ENCODE measurements at regions not wholly inside any gene's neighbourhood (a gene's known extent, or its start where the extent isn't known, plus 50 kb on each side); places are given as distances from the start of the nearest gene placed in this dataset.

DNA sequence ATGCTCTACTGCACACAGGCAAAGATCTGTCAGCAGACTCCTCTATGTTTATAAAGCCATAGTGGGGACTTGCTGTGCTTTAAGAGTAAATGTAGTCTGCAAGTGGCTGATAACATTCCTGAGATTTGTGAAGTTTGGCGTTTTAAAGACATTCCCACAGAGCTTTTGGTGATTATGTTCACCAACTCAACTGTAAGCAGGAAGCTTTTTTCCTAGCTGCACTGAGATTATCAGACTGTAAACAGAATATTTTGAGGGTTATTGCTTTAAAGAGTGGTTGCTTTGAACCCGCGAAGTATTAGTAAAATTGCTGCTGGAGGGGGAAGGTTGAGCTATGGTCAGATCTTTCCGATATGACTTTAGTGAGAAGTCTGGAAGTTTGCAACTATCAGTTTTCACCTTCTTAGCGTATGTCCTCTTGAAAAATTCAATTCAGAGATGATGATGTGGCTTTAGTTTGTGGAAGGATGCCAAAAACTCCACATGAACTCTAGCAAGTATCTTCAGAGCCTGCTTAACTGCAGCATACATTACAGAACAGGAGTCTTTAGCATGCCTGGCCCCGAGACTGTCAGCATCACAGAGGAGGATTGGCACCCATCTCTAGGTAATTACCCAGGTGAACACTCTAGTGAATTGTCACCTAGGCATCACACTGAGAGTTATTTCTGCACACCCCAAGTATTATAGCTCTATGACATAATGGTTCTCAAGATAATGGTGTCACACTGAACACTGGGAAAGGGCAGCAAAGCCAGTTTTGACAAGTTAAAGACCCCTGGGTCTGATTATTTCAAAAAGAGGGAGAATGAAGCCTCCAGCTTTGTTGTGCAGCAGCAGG lies 89.9 kb downstream of the MTNR1B start:
- Histone ChIP-seq H4K5ac (ENCODE audit: insufficient read length, low read depth, low read length) (no peak overlapping the region), H3T11ph (ENCODE audit: low read length) (no peak overlapping the region), H3K79me1 (ENCODE audit: insufficient read depth, low read depth, low read length, poor library complexity, severe bottlenecking) (no peaks in the 10 kb centered on the region), H3K18ac (ENCODE audit: insufficient read length, low read depth, low read length) (no peak overlapping the region), H2AK5ac (ENCODE audit: insufficient read length, low read length) (no peak overlapping the region), H2BK12ac (ENCODE audit: insufficient read length, low read depth, low read length) (no peak overlapping the region), H3K79me2 (ENCODE audit: insufficient read depth, low read length) (no peaks in the 10 kb centered on the region), H3K4ac (ENCODE audit: low read depth, low read length) (no peak overlapping the region), H4K91ac (ENCODE audit: insufficient read length, low read depth, low read length) (no peak overlapping the region), H3K4me2 (ENCODE audit: insufficient read depth, insufficient read length, low read length) (no peak overlapping the region), H3K4me1 (ENCODE audit: insufficient read depth, low read length) (no peaks in the 10 kb centered on the region; the same call in 1 of the 2 replicates), H4K8ac (replicated peaks; ENCODE audit: insufficient read length, low read depth, low read length) (no peak overlapping the region), H3K56ac (ENCODE audit: insufficient read length, low read depth, low read length) (no peak overlapping the region), H3K9ac (ENCODE audit: extremely low read depth, insufficient read length, low read length) (no peak overlapping the region), H3K27ac (ENCODE audit: insufficient read length, low read depth, low read length) (no peak overlapping the region), H2BK120ac (ENCODE audit: low read depth, low read length, poor library complexity, severe bottlenecking) (no peak overlapping the region), H4K20me1 (ENCODE audit: control insufficient read depth, insufficient read depth, insufficient read length) (no peaks in the 10 kb centered on the region), H2BK15ac (ENCODE audit: low read depth, low read length) (no peak overlapping the region), H3K23me2 (ENCODE audit: insufficient read length, low read depth, low read length, poor library complexity, severe bottlenecking) (no peaks in the 10 kb centered on the region), H3K14ac (ENCODE audit: insufficient read depth, low read length) (no peak overlapping the region), H2AFZ (ENCODE audit: low read length) (peak overlapping the region; percentile 32), H3K27me3 (ENCODE audit: insufficient read depth, low read length) (no peaks in the 10 kb centered on the region), H2BK5ac (ENCODE audit: insufficient read length, low read length) (no peak overlapping the region), H3K9me3 (ENCODE audit: control insufficient read depth, low read depth, low read length) (no peaks in the 10 kb centered on the region), H2BK20ac (ENCODE audit: low read depth, low read length, poor library complexity, severe bottlenecking) (no peak overlapping the region), H3K23ac (ENCODE audit: insufficient read length, low read depth, low read length) (no peak overlapping the region)
- peak overlapping the region in 1 of 3 experiments; percentile 17; a peak in 1 of 7 replicates for H3K27ac Mint-ChIP-seq
- H3K36me3 Mint-ChIP-seq (ENCODE audit: insufficient read depth in 1 of 3, low read depth in 3 of 3): peaks cover 0 to 2% (median under 1%) of the 10 kb centered on the region in 3 experiments; a peak in 3 of 7 replicates
- WGBS (ENCODE audit: extremely low coverage, insufficient read length, low lambda C conversion rate): no CpG with 5 or more reads among the region's 6 CpGs
- no peak for DNase-seq
- TF ChIP-seq, protein P1, sequence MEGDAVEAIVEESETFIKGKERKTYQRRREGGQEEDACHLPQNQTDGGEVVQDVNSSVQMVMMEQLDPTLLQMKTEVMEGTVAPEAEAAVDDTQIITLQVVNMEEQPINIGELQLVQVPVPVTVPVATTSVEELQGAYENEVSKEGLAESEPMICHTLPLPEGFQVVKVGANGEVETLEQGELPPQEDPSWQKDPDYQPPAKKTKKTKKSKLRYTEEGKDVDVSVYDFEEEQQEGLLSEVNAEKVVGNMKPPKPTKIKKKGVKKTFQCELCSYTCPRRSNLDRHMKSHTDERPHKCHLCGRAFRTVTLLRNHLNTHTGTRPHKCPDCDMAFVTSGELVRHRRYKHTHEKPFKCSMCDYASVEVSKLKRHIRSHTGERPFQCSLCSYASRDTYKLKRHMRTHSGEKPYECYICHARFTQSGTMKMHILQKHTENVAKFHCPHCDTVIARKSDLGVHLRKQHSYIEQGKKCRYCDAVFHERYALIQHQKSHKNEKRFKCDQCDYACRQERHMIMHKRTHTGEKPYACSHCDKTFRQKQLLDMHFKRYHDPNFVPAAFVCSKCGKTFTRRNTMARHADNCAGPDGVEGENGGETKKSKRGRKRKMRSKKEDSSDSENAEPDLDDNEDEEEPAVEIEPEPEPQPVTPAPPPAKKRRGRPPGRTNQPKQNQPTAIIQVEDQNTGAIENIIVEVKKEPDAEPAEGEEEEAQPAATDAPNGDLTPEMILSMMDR (conservative IDR thresholded peaks at IDR 0.05): no peak
- no peaks in the 10 kb centered on the region for H3K27me3 Mint-ChIP-seq (ENCODE audit: low read depth)
- H3K4me1 Mint-ChIP-seq: peaks cover 6 to 12% of the 10 kb centered on the region in 2 experiments
- H3K4me3 Mint-ChIP-seq: no peak overlapping the region
- H3K9me3 Mint-ChIP-seq: no peaks in the 10 kb centered on the region
